GOT3 (cell line): ENCODE measurements at regions not wholly inside any gene's neighbourhood (a gene's known extent, or its start where the extent isn't known, plus 50 kb on each side); places are given as distances from the start of the nearest gene placed in this dataset.

Source experiments
- DNase-seq: peaks from one replicate; lab custom pipeline; 2025; ENCODE audit warnings: mixed read lengths; lab: John Stamatoyannopoulos, UW

DNA sequence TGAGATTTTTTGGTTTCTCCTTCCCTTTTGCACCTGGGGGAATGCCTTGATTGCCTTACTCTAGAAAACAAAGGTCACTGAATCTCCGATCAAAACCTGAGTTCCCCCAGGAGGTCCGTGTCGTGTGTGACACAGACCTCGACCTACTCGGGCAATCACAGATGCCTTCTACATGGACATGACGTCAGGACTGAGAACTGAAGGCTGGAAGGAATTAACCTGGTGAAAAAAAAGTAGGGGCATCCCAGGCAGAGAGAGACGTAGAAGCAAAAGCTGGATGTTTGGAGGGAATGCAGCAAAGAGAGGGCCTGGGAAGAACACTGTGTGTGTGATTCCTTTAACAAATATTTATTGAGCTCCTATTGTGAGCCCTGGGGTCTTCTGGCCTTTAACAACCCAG lies 178.0 kb downstream of the PRDM2 start:
- DNase-seq: no peak

DNA sequence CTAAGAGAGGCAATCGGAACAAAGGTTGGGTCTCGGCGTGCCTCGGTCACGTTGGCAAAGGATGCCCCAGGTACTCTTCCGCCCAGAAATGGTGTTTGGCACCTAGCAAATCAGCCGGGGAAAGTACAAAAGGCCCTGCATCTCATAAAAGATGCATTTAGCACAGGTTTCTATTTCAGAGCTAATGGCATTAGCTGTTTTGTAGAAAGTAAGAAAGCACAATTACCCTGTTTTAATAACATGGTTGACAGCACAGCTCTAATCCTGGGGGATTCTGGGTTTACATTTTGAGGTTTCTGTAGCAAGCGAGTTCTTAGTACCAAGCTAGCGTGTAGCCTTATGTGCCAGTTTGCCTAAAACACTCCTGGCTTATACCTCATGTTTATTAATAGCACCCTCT lies 178.5 kb downstream of the PRDM2 start:
- DNase-seq: no peak

DNA sequence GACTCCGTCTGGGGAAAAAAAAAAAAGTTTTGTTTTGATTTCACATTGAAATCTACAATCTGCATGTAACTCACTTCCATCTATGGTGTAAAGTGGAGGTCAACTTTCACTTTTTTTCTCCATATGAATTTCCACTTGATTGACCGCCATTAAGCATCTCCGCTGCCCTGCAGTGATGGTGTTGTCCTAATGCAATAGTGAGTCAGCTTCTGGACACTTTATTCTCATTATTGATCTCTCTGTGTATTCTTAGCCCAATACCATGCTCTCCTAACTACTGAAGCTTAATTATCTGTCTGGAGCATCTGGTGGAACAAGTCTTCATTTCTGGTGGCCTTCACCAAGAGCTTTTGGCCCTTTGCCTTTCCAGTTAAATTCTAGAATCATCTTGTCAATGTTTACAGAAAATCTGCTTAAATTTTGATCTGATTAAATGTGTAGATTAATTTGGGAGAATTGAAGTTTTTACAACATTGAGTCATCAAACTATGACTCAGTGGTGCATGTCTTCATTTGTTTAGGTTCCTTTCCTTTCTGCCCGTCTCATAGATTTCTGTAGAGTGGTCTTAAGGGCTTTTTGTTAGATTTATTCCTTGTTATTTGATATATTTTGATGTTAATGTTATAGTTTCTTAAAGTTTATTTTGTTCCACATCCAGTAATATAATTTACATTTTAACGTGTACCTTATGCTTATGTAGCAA lies 181.5 kb downstream of the PRDM2 start:
- no peak for DNase-seq

DNA sequence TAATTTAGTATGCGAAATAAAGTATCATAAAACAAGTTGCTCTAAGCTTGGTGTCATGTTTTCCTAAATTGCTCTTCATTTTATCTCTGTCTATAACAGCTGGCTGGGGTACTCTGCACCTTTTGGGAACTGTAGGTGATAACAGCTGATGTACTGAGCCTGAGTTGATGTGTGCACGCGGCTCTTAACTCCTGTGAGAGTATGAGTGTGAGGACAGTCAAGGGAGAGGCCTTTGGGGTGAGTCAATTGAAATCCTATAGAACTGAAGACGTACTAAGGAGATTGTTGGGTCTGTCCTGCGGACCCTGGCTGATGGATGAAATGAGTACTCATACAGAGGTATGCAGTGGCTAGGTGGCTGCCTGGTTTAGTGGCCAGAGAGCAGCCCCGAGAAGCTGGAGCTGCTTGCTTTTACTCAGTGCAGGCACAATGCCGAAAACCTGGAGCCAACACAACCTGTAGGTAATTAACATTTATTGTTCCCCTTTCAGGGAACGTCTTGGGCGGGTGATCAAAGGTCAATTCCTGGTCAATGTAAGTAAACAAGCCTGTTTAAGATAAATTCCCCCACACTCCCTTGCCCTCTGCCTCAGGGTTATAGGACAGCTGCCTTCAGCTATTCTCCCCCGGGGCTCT lies 188.5 kb downstream of the PRDM2 start:
- no peak for DNase-seq

DNA sequence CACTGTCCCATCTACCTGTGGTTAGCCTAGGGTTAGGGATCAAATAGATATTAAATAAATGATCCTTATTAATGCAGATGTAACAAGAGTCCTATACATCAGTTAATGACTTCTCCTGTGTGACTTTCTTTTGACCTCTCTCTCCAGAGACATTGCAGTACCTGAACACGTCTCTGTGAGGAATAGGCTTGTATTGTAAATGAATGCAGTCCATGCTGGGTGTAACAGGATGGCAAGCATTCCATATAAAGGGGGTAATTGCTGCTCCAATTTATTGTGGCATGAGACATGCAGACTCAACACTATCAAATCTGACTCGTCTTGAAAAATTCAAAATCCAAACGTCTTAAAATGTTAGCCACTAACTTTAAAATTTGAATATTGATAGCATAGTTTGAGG lies 189.5 kb downstream of the PRDM2 start:
- DNase-seq: no peak

DNA sequence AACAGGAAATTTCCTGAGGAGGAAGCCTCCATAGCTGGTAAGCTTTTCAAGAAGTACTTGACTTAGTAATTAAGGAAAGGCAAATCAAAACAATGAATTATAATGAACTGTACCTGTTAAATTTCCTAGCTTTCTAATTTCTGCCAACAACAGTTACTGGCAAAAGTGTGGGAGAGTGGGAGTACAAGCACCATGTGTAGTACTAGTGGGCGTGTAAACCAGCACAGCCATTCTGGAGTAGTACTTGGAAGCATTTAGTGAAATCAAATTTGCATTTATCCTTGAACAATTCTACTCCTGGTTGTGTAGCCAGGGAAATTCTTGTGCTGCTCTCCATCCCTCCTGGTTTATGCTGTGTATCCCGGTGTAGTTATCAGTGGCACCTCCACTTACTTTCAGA lies 190.8 kb downstream of the PRDM2 start:
- DNase-seq: no peak

DNA sequence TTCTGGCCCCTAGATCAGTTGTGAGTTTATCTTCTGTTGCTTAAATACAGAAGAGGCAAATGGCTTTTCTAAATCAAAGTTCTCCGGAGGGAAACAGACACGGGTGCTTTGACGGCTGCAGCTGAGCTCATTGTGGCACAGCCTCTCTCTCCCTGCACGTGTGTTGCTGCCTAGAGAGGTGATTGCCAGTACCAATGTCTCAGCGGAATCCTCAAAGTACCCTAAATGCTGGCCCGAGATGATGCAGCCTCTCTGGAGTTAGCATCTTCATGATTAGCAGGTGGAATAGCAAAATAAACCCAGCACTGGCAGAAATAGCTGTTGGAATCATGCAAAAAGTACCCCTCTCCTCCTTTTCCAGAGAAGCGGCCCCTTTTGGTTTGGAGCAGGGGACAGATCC lies 192.2 kb downstream of the PRDM2 start:
- no peak for DNase-seq

DNA sequence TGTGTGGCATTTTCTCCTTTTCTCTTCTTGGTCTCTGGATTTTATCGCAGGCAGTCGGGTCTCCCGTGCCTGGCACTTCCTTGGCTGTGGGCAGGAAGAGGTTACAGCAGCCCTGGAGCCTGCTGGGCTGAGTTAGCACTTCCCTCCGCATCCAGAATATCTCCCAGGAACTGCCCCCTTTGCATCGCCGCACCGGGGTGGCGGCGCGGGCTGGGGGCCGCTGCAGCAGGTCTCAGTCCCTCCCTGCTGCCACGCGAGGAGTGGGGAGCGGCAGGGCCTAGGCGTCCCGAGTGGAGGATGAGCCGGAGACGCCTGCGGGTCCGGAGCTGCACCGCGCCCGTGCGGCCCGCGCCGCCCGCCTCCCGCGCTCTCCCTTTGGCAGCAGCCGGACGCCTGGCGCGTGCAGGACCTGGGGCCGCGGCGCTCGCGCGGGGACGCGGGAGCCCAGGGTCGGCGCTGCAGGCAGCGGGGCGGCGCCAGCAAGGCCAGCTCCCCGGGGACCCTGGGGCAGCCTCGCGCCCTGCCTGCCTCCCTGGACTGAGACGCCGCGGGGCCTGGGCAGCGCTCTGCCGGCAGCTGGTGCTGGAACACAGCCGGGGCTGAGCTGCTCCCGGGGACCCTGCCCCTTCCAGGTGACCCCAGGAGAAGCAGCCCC lies 192.8 kb downstream of the PRDM2 start:
- no peak for DNase-seq

DNA sequence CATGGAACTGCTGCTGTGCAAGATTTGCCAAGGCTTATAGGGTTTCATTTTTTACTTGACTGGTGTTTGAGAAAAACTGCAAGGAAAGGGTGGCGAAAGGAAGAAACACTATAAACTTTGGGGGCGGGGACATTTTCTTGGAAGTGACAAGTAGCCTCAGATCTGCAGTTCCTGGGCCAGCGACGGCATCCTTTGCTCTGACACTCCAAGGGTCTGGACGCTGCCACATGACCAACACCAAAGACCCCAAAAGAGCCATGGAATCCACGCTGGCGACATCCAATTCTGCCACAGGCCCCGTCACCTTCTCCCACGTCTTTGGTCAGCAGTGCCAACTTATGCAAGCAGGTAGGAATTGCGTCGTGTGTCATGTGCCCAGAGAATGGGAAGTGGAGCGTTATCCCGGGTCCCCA lies 193.4 kb downstream of the PRDM2 start:
- DNase-seq: no peak

DNA sequence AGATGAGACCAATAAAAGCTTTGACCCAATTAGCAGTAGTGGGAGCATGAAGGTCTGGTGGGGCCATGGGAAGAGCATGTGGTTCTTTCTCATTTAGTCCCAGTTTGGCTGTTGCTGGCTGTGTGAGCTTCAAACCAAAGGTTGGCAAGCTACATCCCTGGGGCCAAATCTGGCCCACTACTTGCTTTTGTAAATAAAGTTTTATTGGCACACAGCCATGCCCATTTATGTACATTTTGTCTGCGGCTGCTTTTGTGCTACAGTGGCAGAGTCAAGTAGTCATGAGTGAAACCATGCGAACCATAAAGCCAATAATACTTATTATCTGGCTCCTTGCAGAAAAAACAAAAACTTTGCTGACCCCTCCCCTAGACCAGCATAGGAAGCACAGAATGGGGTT lies 196.9 kb downstream of the PRDM2 start:
- no peak for DNase-seq

DNA sequence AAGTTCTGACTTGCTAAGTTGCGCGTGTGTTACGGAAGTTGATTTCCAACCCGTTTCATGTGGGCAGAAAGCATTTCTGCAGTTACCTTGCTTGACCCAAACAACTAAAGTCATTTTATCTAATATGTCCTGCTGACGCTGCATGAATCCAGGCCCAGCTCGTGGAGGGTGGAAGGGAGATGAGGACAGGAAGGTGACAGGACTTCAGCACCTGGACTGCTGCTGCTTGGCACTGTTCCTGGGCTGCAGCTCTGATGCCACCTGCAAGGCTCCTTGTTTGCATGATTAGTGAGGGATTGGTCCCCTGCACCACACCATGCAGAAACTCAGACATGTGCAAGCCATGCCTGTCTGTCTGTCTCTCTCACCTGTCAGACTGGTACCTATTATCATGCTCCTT lies 198.4 kb downstream of the PRDM2 start:
- DNase-seq: no peak

DNA sequence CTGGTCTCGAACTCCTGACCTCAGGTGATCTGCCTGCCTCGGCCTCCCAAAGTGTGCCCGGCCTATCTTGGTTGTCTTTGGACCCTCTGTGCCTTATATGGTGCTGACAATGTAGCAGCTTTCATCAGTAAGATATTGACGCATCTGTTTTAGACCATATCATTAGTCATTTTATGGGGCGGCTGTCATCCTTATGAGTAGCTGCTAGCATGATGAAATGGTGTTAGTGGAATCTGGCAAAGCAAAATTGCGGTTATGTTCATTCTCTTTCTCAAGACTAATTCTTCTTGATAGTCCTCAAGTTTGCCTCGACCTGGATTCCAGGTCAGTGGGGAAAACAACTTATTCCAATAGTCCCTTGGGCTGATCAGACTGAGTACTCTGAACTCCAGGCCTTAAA lies 199.9 kb downstream of the PRDM2 start:
- no peak for DNase-seq

DNA sequence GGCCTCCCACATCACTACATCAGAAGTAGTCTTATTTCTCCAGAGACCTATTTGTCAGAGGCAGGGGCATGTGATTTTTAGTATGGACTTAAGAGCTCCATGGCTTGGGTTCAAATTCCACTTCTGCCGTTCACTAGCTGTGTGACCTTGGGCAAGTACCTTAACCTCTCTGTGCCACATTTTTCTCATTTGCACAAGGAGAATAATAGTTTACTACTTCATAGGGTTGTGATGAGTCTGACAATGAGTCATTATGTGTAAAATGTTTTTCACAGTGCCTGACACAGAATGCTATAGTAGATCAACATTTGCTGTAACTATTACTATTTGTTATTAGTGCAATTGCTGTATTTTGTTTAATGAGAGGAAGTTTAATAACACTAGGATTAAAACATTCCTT lies 200.6 kb downstream of the PRDM2 start:
- DNase-seq: no peak

DNA sequence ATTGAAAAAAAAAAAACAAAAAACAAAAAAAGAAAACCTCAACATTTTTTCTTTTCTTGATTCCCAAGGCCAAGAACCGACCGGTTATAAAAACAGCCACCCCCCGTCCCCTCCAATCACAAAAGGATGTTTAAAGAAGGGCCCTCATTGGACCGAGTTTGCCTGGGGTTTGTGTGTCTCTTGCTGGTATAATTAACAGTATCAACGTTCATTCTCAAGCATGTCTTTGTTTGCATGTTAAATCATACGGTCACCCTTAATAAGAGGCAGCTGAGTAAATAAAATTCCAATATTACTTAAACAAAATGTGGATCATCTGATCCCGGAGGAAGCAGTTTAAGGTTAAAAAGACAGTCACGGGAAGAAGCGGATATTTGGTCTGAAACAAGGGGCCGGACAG lies 201.1 kb downstream of the PRDM2 start:
- DNase-seq: no peak

DNA sequence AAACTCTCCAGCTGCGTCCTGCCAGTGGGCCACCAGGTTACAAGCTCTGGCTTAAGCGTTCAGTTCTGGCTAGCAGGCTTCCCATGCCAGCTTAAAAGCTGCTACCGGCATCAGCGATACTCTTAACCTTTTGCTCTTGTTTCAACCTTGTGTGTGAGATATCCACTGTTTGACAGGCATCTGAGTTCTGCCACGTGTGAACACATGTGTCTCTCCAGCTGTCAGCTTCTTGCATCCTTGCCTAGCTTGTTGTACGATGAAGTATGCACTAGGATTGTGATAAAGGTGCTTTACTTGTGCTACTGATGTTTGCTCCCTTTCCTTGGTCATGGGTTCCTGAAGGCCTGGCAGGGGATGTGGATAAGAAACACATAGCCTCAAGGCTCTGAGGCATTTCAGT lies 201.6 kb downstream of the PRDM2 start:
- no peak for DNase-seq

DNA sequence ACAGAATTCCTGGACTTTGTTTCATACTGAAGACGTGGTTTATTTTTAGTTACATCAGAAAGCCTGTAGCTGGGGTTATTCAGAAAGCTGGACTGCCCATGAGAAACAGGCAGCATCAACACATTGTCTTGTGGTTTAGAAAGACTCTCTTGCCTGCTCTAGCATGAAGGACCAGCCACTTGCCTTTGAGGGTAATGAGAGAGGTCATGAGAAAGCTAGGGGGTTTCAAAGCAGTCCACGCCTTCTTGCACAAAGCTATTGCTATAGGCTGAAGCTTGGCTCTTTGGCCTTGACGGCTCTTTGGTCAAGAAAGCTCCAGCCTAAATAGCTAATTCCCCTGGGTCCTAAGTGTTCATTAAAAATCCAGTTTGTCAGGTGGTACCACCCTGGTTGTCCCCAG lies 208.1 kb downstream of the PRDM2 start:
- DNase-seq: no peak

DNA sequence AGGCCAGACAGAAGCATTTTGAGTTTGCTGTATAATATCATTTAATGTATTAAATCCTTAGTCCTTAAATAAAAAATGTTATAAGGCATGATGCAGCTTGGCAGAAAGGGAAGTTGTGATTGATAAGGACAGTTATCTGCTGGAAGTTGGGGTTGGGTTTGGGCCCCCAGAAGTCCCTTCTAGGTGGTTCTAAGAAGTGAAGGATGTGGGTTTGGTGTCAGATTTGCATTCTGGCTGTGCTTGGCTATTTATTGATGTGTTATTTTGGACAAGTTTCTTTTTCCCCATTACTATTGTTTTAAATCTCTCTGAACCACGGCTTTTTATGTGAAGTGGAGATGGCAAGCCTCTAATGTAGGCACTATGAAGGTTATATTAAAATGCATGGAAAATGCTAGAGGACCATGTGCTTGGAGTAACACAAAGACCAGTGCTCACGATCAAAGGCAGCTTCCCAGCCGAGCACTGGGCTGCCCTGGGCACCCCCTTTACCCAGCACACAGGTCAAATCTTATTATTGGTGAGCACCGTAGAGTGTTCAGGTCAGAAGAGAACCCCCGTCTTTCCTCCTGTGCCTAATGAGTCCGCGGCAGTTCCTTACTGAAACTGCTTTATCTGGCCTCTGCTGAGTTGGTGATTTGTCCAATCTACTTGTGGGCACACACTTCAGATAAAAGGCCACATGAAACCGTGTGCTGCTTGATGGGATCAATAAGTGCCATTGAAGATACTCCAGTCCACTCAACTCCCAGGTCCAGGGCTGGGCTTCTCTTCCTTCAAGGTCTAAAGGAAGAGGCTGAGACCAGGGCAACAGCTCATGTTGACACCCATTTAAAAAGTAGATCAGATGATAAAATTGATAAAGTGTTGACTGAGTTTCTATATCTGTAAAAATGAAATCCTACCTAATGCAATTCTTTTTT lies 212.0 kb downstream of the PRDM2 start:
- no peak for DNase-seq

DNA sequence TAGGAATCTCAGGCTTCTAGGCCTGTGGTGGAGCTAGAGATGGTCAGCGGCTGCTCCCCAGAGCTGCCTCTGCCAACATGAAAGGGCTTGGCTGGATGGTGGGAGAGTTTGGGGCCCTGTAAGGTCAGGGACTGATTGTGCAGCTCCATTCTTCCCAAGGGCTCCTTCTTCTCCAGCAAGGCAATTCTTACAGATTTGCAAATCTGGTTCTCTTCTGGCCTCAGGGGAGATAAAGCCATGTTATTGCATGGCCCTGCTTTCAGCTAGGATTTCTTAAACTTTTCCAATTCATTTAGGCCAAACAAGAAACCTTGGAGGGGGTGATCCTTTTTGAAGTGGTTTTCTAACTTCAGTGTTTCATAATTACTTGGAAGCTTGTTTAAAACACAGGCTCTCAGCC lies 213.4 kb downstream of the PRDM2 start:
- no peak for DNase-seq

DNA sequence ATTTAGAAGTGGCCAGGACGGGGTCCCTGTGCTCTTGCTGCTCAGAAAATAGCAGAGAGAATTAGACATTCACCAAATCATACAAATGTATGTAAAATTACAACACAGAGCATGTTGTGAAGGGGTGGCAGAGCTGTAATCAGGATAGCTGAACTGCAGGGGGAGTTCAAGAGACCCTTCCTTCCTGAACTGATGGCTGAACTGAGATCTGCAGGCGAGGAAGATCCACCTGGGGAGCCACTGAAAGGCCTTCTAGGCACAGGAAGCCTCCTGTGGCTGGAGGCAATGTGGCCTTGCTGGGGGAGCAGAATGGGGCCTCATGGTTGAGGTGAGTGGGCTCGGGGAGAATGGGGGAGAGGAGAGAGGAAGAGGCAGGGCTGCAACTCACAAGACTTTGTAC lies 216.5 kb downstream of the PRDM2 start:
- DNase-seq: no peak

DNA sequence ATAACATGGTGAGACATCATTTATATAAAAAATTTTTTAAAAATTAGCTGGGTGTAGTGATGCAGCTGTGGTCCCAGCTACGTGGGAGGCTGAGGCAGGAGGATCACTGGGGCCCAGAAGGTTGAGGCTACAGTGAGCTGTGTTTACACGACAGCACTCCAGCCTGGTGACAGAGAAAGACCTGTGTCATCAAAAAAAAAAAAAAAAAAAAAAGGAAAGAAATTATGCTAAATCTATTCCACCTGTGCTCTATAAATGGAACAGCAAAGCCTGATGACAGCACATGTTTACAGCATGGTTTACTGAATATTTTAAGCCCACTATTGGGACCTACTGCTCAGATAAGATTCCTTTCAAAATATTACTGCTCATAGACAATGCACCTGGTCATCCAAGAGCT lies 217.6 kb downstream of the PRDM2 start:
- no peak for DNase-seq

DNA sequence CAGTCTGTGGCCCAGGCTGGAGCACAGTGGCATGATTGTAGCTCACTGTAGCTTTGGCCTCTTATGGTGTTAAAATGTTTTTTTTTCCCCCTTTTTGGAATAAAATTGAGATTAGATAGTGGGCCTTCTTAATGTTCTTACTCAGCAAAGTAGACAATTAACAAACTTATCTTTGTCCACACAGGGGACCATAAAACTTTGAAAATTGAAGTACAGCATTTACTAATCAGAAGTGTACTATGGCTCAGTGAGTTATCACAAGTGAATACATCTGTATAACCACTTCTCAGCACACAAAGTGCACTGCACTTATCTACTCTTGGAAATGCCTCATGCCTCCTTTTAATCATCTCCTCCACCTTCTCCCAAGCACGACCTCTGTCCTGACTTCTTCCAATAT lies 218.9 kb downstream of the PRDM2 start:
- DNase-seq: no peak

DNA sequence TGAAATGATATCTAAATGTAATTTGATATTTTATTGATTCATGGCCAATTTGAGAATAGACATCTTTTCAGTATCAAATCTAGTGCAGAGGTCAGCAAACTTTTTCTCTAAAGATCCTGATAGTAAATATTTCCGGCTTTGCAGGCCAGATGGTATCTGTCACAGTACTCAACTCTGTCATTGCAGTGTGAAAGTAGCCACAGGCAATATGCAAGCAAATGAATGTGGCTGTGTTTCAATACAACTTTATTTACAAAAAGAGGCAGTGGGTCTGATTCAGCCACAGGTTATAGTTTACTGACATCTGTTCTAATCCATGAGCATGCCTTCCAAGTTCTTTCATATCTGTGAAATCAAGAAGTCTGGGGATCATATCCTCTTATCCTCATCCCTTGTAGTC lies 221.2 kb downstream of the PRDM2 start:
- DNase-seq: no peak
